ENCODE measurements at regions not wholly inside any gene's neighbourhood (a gene's known extent, or its start where the extent isn't known, plus 50 kb on each side); places are given as distances from the start of the nearest gene placed in this dataset.

GRCh38 chr4:138898282-138898681 lies 117.3 kb upstream of the NOCT start:
- TF ChIP-seq CTCF (conservative IDR thresholded peaks at IDR 0.05; ENCODE audit: low read depth, low read length) (no peak), EZH2 (IDR thresholded peaks at IDR 0.05; ENCODE audit: low read length, unreplicated experiment) (no peak), EZH2phosphoT487 (IDR thresholded peaks at IDR 0.05; ENCODE audit: borderline replicate concordance, low read length) (no peak)

All from PC-3 (cell line).